ENCODE measurements at regions not wholly inside any gene's neighbourhood (a gene's known extent, or its start where the extent isn't known, plus 50 kb on each side); places are given as distances from the start of the nearest gene placed in this dataset.
"Not testable (repeated sequence)": the region's sequence is repeated elsewhere in the genome, so short reads cannot be mapped to it uniquely, and the experiment has no call there.

DNA sequence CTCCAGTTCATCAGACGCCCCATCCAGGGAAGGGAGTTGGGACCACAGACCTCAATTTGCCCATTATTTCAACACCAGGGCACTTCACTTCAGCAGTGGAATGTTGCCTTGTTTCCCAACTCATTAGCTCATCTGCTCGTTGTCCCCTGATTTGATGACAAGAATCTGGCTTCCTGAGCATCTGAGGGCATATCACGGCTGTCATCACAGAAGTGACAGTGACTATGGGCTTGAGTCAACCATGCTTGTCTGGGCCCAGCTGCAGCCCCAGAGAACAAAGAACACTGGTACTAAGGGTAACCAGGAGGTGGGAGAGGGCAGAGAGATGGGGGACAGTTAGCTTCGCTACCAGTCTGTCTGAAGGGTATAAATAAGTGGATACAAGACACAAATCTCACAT, 266.0 kb upstream of the SDK2 start:
- no peak for DNase-seq (ENCODE audit: low spot score)
- ATAC-seq (ENCODE audit: low FRiP score), result no peak
- TF ChIP-seq CTCF (IDR thresholded peaks at IDR 0.05), result no peak

DNA sequence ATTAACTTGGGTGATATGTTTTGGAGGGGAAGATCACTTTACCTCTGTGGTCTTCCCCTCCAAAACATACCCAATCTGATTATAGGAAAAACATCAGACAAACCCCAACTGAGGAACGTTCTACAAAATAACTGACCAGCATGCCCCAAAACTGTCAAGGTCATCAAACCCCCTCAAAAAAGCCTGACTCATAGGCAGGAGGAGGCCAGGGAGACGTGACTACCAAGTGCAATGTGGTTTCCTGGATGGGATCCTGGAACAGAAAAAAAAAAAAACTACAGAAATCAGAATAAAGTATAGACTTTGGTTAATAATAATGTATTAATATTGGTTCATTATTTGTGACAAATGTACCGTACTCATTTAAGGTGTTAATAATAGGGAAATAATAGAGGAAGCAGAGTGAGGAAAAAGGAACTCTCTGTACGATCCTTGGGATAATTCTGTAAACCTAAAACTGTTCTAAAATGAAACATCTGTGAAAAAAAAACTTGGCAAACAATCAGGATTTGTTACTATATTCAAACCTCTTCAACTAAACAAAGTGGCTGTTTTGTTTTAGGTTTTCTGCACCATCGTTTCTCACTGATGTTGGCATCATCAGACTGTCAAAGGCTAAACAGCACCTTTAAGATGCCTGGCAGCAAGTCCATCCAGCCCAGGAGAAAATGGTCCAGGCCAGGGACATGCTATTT, 266.7 kb upstream of the SDK2 start:
- no peak for ATAC-seq (ENCODE audit: low FRiP score)
- no peak for DNase-seq (ENCODE audit: low spot score)
- no peak for TF ChIP-seq CTCF (IDR thresholded peaks at IDR 0.05)

- no peak for TF ChIP-seq CTCF (IDR thresholded peaks at IDR 0.05)
- DNase-seq (ENCODE audit: low spot score) (no peak), ATAC-seq (ENCODE audit: low FRiP score) (no peak)
Observed at GRCh38 chr17:73911726-73912372, 267.6 kb upstream of the SDK2 start.

DNA sequence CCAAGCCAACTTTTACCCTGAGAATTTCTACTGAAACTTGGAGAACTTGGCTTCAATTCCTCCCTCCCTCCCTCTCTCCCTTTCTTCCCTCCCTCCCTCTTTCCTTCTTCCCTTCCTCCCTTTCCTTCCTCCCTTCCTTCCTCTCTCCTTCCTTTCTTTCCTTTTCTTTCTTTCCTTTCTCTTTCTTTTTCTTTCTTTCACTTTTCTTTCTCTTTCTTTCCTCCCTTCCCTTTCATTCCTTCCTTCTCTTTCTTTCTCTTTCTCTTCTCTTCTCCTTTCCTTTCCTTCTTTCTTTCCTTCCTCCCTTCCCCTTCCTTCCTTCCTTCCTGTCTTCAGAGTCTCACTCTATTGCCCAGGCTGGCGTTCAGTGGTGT, 268.1 kb upstream of the SDK2 start:
- TF ChIP-seq CTCF (IDR thresholded peaks at IDR 0.05), result no peak
- no peak for DNase-seq (ENCODE audit: low spot score)
- ATAC-seq (ENCODE audit: low FRiP score), result no peak

DNA sequence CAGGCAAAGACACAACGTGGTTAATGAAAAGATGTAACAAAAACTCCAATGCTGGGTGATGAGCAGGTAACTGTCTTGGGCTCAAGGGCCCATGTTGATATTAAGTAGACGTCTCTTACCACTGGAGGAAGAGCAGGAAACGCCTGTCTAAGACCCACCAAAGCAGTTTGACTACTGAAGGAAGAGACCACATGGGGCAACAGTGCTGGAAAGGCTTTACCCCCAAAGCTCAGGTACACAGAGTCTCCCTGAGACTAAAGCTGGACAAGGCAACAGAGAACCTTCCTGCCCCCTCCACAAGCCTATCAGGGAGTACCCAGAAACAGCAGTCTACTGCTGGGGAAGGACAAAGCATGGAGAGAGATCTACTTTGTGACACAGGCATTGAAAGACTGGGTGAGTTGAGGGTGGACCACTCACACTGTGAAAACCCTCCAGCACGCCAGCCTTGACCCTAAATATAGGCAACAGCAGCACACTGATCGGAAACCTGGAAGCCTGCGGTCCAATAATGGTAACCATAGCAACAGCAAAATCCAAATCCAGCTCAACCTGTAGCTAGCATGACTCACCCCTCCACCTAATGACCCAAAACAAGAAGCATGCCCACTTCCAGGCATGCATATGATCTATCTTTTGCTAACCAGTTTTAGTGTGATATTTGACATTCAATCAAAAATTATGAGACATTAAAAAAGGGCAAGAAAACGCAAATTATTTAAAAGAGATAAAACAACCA, 270.5 kb upstream of the SDK2 start:
- DNase-seq (ENCODE audit: low spot score), result no peak
- no peak for ATAC-seq (ENCODE audit: low FRiP score)
- no peak for TF ChIP-seq CTCF (IDR thresholded peaks at IDR 0.05)

GRCh38 chr17:73919033-73919432, 274.8 kb upstream of the SDK2 start:
- not testable (repeated sequence) for ATAC-seq (ENCODE audit: low FRiP score); DNase-seq (ENCODE audit: low spot score)

- no peak for DNase-seq (ENCODE audit: low spot score)
- ATAC-seq (ENCODE audit: low FRiP score), result no peak
- no peak for TF ChIP-seq CTCF (IDR thresholded peaks at IDR 0.05)
Observed at GRCh38 chr17:73921306-73921705, 277.1 kb upstream of the SDK2 start.

Data from omental fat pad (tissue), 3 donors.